Stimulated activated CD4-positive, alpha-beta T cell treated with anti-CD3 and anti-CD28 coated beads, TNF-alpha, amount 100 ng/mL, for 24 hours (primary cell): ENCODE measurements at regions not wholly inside any gene's neighbourhood (a gene's known extent, or its start where the extent isn't known, plus 50 kb on each side); places are given as distances from the start of the nearest gene placed in this dataset.
"Not testable (repeated sequence)": the region's sequence is repeated elsewhere in the genome, so short reads cannot be mapped to it uniquely, and the experiment has no call there.

Experiments used
- DNase-seq, 3 experiments: peaks; one replicate each; pipeline ENCODE4 v3.0.0-alpha.2; 2020; ENCODE audit warnings: low read depth in 3 of 3

GRCh38 chrX:1103360-1103759 lies 109.1 kb downstream of the CRLF2 start:
- DNase-seq = no peak

GRCh38 chrX:1102786-1103185 lies 109.7 kb downstream of the CRLF2 start:
- no peak for DNase-seq

GRCh38 chrX:1102221-1102620 lies 110.2 kb downstream of the CRLF2 start:
- DNase-seq = not testable (repeated sequence)

GRCh38 chrX:1099146-1099770 lies 113.2 kb downstream of the CRLF2 start:
- no peak for DNase-seq

GRCh38 chrX:1097328-1097727 lies 115.1 kb downstream of the CRLF2 start:
- no peak for DNase-seq

GRCh38 chrX:1094566-1095333 lies 117.7 kb downstream of the CRLF2 start:
- DNase-seq = no peak

GRCh38 chrX:1093586-1094421 lies 118.6 kb downstream of the CRLF2 start:
- DNase-seq = no peak

- DNase-seq = peak in 1 of 3 experiments; percentile 38
Observed at GRCh38 chrX:1093121-1093520, 119.3 kb downstream of the CRLF2 start.

GRCh38 chrX:1086444-1087409 lies 125.7 kb downstream of the CRLF2 start:
- DNase-seq = no peak

- not testable (repeated sequence) for DNase-seq
Observed at GRCh38 chrX:1085871-1086270, 126.6 kb downstream of the CRLF2 start.

- no peak for DNase-seq
Observed at GRCh38 chrX:1084689-1085088, 127.8 kb downstream of the CRLF2 start.

- DNase-seq = no peak
Observed at GRCh38 chrX:1076871-1077651, 135.4 kb downstream of the CRLF2 start.

- DNase-seq = no peak
Observed at GRCh38 chrX:1075741-1076140, 136.7 kb downstream of the CRLF2 start.

- no peak for DNase-seq
Observed at GRCh38 chrX:1075156-1075555, 137.3 kb downstream of the CRLF2 start.

- no peak for DNase-seq
Observed at GRCh38 chrX:1074755-1075154, 137.7 kb downstream of the CRLF2 start.

- no peak for DNase-seq
Observed at GRCh38 chrX:1074172-1074571, 138.3 kb downstream of the CRLF2 start.

GRCh38 chrX:1072637-1073377 lies 139.6 kb downstream of the CRLF2 start:
- no peak for DNase-seq

- DNase-seq = no peak
Observed at GRCh38 chrX:1071351-1071750, 141.1 kb downstream of the CRLF2 start.

GRCh38 chrX:1062351-1062750 lies 150.1 kb downstream of the CRLF2 start:
- DNase-seq = no peak

- DNase-seq = no peak
Observed at GRCh38 chrX:1060562-1060960, 151.9 kb downstream of the CRLF2 start.
